A673 (cell line): ENCODE measurements at regions not wholly inside any gene's neighbourhood (a gene's known extent, or its start where the extent isn't known, plus 50 kb on each side); places are given as distances from the start of the nearest gene placed in this dataset.

Experiments used
- CTCF ChIP-seq: fragments of 300-800, 200-600 bp; sonication (generic); conservative IDR thresholded peaks from 2 replicates; pipeline ENCODE4 v1.5.1; 2017; ENCODE audit warnings: low read depth, mild to moderate bottlenecking, antibody characterized with exemption, low read length, moderate library complexity, mixed read lengths
- EZH2 ChIP-seq: fragments of 200-600 bp; sonication (generic); IDR thresholded peaks from 2 replicates; pipeline ENCODE4 v1.6.1; 2017; ENCODE audit warnings: borderline replicate concordance, low read depth, mild to moderate bottlenecking, mixed read lengths, antibody characterized with exemption, low read length; ENCODE audit not compliant: poor library complexity, severe bottlenecking

DNA sequence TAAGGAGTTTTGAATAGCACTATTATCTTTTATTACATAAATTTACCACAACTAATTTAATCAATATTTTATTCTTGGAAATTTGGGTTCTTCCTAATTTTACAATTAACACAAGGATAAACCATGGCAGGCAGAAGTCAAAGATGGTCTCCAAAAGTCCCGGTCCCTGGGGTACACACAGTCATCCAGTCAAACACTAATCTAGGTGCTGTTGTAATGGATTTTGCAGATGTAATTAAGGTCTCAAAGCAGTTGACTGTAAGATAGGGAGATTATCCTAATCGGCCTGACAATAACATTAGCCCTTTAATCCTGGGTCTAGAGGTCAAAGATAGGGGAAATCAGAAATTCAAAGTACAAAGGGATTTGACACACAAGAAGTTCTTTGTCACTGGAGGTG is 57.5 kb upstream of the HTR1A start:
- TF ChIP-seq CTCF (no peak), EZH2 (no peak)
